ENCODE measurements at regions not wholly inside any gene's neighbourhood (a gene's known extent, or its start where the extent isn't known, plus 50 kb on each side); places are given as distances from the start of the nearest gene placed in this dataset.

DNA sequence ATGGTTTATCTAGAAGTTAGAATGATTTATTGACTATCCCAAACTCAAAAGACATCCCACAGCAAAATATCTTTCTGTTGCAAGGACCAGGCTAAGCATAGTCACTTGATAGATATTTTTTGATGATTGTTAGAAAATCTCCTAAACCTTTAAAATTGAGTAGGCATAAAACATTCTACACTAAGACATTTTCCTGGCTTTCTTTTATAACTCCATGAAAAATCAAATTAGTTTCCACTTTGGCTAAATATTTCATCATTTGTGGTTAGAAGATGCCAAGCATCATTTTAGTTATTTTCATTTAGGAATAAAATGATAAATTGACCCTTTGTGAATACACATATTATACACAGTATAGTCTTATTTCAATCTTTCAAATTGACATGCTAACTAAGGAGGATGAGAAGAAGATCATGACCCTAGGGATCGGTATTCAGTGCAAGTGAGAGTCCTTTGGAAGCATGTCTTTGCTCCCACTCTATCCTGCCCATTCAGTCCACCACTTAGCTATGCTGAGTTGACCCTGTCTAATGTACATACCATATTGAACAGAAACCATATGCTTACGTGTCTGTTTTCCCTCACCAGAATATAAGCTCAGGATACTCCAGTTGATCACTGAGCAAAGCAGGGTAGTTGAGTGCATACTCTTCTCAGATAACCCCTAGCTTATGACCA is 136.6 kb upstream of the OTUD4 start:
- TF ChIP-seq YY1 (IDR thresholded peaks at IDR 0.05; ENCODE audit: low read depth) (no peak), TAF1 (IDR thresholded peaks at IDR 0.05; ENCODE audit: low read depth) (no peak), CEBPB (IDR thresholded peaks at IDR 0.05) (no peak), TCF12 (IDR thresholded peaks at IDR 0.05; ENCODE audit: low read depth) (no peak), EP300 (IDR thresholded peaks at IDR 0.05; ENCODE audit: borderline replicate concordance) (no peak), RAD21 (IDR thresholded peaks at IDR 0.05; ENCODE audit: low read depth) (no peak), ZBTB7A (IDR thresholded peaks at IDR 0.05; ENCODE audit: low read depth) (no peak), EGR1 (IDR thresholded peaks at IDR 0.05) (no peak), TEAD4 (IDR thresholded peaks at IDR 0.05) (no peak), NFIC (IDR thresholded peaks at IDR 0.05) (no peak)
- TF ChIP-seq, protein P1, sequence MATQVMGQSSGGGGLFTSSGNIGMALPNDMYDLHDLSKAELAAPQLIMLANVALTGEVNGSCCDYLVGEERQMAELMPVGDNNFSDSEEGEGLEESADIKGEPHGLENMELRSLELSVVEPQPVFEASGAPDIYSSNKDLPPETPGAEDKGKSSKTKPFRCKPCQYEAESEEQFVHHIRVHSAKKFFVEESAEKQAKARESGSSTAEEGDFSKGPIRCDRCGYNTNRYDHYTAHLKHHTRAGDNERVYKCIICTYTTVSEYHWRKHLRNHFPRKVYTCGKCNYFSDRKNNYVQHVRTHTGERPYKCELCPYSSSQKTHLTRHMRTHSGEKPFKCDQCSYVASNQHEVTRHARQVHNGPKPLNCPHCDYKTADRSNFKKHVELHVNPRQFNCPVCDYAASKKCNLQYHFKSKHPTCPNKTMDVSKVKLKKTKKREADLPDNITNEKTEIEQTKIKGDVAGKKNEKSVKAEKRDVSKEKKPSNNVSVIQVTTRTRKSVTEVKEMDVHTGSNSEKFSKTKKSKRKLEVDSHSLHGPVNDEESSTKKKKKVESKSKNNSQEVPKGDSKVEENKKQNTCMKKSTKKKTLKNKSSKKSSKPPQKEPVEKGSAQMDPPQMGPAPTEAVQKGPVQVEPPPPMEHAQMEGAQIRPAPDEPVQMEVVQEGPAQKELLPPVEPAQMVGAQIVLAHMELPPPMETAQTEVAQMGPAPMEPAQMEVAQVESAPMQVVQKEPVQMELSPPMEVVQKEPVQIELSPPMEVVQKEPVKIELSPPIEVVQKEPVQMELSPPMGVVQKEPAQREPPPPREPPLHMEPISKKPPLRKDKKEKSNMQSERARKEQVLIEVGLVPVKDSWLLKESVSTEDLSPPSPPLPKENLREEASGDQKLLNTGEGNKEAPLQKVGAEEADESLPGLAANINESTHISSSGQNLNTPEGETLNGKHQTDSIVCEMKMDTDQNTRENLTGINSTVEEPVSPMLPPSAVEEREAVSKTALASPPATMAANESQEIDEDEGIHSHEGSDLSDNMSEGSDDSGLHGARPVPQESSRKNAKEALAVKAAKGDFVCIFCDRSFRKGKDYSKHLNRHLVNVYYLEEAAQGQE (IDR thresholded peaks at IDR 0.05; ENCODE audit: low read depth) = no peak
- TF ChIP-seq, protein P2, sequence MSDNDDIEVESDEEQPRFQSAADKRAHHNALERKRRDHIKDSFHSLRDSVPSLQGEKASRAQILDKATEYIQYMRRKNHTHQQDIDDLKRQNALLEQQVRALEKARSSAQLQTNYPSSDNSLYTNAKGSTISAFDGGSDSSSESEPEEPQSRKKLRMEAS (IDR thresholded peaks at IDR 0.05) = no peak

Measured in Ishikawa (cell line).